ENCODE measurements at regions not wholly inside any gene's neighbourhood (a gene's known extent, or its start where the extent isn't known, plus 50 kb on each side); places are given as distances from the start of the nearest gene placed in this dataset.
"Not testable (repeated sequence)": the region's sequence is repeated elsewhere in the genome, so short reads cannot be mapped to it uniquely, and the experiment has no call there.

- ATAC-seq: no peak
Measured at GRCh38 chr22:34842630-34843029, 223.3 kb upstream of the ISX start.

GRCh38 chr22:34843743-34844142 lies 222.2 kb upstream of the ISX start:
- not testable (repeated sequence) for ATAC-seq

DNA sequence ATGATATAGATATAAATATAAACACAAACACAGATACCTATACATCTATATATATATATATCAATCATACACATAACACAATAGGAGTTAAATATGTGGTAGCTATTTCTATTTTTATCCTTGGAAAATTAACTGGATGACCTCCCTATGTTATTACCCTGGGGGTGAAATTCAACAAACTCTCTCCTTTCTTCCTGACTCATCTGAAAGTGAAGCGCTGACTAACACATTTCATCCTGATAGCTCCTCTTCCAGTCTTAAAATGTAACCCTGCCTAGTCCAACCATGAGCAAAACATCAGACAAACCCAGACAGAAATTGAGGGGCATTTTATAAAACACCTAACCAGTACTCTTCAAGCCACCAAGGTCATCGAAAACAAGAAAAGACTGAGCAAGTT lies 220.6 kb upstream of the ISX start:
- no peak for ATAC-seq

GRCh38 chr22:34847072-34847471 lies 218.9 kb upstream of the ISX start:
- ATAC-seq: peak in 1 of 2 donors; percentile 30

GRCh38 chr22:34849965-34850364 lies 216.0 kb upstream of the ISX start:
- ATAC-seq: no peak

GRCh38 chr22:34851918-34852662 lies 213.9 kb upstream of the ISX start:
- ATAC-seq: no peak

- no peak for ATAC-seq
Measured at GRCh38 chr22:34855471-34855870, 210.5 kb upstream of the ISX start.

GRCh38 chr22:34858066-34858465 lies 207.9 kb upstream of the ISX start:
- ATAC-seq: no peak

DNA sequence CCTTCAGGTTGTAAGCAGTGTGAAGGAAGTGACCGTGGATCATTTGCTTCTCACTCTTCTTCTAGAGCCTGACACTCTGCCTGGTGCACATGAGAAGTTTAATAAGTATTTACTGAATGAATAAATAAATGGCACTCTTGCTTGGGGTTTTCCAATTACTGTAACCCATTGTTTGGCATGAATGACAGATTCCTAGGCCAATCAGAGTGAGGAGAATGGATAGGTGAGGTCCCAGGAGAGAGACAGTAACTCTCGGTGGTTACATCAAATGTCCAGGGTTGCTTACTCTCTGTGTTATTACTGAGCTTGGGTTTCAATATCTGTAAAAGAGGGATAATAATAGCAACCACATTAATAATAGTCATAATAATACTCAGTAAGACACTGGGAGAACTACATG lies 204.2 kb upstream of the ISX start:
- ATAC-seq: no peak

DNA sequence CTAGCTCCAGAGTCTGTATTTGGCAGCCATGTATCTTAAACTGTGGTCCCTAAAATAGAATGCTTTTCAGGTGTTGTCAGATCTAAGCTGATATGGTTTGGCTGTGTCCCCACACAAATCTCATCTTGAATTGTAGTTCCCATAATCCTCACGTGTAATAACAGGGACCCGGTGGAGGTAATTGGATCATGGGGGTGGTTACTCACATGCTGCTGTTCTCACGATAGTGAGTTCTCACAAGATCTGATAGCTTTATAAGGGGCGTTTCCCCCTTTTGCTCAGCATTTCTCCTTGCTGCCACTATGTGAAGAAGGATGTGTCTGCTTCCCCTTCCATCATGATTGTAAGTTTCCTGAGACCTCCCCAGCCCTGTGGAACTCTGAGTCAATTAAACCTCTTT lies 199.9 kb upstream of the ISX start:
- ATAC-seq: no peak

DNA sequence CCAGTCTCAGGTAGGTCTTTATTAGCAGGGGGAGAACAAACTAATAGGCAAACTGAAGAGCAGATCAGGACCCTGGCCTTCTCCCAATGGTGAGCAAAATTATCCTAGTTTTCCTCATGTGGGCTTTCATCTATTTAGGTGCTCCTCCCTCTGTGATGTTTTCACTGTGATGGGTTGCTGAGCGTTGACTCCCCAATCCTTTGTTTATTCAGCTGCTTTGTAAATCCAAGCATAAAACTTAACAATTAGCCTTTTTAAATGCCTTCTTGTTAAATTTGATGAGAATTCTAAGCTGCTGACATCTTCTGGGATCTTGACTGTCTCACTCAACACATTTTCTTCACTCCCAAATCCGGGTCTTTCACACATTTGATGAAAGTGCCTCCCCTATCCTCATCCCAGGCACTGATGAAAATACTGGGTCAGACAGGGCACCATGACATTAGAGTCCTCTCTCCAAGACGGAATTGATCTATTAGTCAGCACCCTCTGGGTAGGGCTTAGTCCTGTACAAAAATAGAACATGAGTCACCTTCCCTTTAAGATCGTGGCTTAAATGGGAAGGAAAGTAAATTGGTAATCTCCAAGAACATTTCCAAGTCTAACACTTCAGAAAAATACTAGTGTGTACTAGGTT lies 199.3 kb upstream of the ISX start:
- no peak for ATAC-seq

- ATAC-seq: no peak
Measured at GRCh38 chr22:34877506-34877905, 188.5 kb upstream of the ISX start.

DNA sequence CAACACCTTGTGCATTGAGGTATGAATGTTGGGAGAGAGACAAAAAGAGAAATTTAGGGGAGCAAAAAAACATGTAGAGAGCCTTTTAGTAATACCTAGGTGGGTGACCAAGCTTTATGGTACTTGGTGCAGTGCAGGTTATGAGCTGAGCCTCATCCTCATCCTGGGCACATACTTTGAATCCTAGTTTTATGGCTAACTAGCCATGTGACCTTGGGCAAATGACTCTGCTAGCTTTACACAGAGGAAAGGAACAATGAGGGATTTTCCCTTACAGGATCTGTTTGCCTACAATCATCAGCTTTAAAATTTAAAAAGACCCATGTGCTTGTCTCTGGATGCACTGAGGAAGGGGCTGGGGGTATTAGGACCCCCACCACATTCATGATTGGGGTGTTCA lies 187.8 kb upstream of the ISX start:
- no peak for ATAC-seq

DNA sequence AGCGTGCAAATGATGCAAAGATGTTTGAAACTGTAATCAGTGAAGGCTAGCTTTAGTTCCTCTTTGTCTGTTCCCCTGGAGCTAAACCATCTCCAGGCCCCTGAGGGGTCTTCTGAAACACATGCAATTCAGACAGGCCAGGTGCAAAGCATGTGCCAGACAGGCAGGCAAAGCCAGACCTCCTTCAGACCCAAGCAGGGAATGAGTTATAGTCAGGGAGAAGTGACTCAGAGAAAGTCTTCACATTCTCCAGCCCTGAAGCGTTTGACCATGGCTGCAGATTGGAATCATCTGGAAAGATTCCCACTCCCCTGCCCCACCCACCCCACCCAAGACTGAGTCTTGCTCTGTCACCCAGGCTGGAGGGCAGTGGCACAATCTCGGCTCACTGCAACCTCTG lies 187.0 kb upstream of the ISX start:
- no peak for ATAC-seq

DNA sequence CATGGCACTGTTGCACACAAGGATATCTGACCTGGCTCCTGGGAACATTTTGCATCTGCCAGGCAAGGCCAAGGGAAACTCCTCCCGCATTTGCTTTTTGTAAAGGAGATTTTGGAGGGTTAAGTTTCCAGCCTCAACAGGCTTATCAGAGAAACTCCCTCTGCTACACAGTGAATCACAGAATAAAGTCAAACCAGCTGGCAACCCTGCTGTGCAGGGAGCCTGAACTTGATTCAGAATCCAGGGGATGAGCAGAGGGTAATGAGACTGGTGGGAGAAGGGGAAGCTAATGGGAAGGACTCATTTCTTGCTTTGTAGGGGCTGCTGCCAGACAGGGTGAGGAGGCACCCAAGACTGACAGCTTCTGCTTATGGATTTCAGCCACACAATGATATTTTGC lies 185.3 kb upstream of the ISX start:
- no peak for ATAC-seq

- ATAC-seq: no peak
Measured at GRCh38 chr22:34881453-34881852, 184.5 kb upstream of the ISX start.

GRCh38 chr22:34885852-34886251 lies 180.1 kb upstream of the ISX start:
- ATAC-seq: no peak

GRCh38 chr22:34886391-34886790 lies 179.6 kb upstream of the ISX start:
- no peak for ATAC-seq

- ATAC-seq: no peak
Measured at GRCh38 chr22:34886812-34887211, 179.1 kb upstream of the ISX start.

GRCh38 chr22:34897126-34897525 lies 168.8 kb upstream of the ISX start:
- no peak for ATAC-seq

- no peak for ATAC-seq
Measured at GRCh38 chr22:34902335-34902734, 163.6 kb upstream of the ISX start.

DNA sequence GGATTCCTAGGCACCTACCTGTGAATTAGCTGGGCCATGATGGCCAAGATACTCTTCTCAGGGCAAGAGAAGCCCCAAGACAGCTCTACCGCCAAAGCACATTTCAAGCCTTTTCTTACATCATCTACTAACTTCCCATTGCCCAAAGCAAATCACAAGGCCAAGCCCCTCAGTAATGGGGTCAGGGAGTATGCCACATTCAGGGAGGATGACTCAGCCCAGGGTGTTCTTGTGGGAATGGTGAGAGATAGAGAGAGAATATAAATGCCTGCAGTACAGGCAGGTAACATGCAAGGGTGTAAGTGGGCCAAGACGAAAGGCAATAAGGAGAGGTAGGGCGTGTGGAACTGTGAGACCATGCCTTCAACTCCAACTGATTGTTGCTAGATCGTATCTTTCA lies 162.5 kb upstream of the ISX start:
- ATAC-seq: no peak

GRCh38 chr22:34904486-34904885 lies 161.5 kb upstream of the ISX start:
- ATAC-seq: no peak

DNA sequence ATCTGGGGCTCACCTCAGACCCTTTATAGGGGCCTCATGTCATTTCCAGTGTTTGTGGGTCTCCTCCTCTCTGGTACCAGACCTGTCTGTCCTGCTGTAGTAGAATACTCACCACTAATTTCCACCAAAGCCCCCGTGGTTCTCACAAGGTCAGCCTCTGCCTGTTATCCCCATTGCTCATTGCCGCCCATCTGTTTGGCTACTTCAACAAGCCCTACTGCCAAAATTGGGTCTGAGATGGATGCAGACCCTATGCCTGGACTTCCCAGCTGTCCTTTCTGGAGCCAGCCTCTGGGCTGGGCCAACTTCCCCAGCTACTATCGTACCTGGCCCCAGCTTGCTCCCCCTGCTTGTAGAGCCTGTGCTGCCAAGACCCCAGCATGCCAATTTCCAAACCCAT lies 152.1 kb upstream of the ISX start:
- ATAC-seq: no peak

GRCh38 chr22:34914846-34915245 lies 151.1 kb upstream of the ISX start:
- no peak for ATAC-seq

Data from activated CD4-positive, CD25-positive, alpha-beta regulatory T cell treated with anti-CD3 and anti-CD28 coated beads, Interleukin-2, amount 50 U/mL, for 24 hours (primary cell).